DND-41 (cell line): ENCODE measurements at regions not wholly inside any gene's neighbourhood (a gene's known extent, or its start where the extent isn't known, plus 50 kb on each side); places are given as distances from the start of the nearest gene placed in this dataset.

ENCODE experiments used
- CTCF ChIP-seq: IDR thresholded peaks from 2 replicates; pipeline ENCODE4 v1.5.1; 2012; ENCODE audit warnings: borderline replicate concordance, low read length, moderate library complexity, mild to moderate bottlenecking; ENCODE audit not compliant: poor library complexity, severe bottlenecking; ENCODE audit errors: extremely low read depth
- EZH2 ChIP-seq: IDR thresholded peaks from 3 replicates; pipeline ENCODE4 v1.6.1; 2012; ENCODE audit warnings: borderline replicate concordance, low read depth, mild to moderate bottlenecking, moderate library complexity, low read length, inconsistent platforms; ENCODE audit not compliant: severe bottlenecking

- no peak for TF ChIP-seq CTCF
- TF ChIP-seq EZH2 = no peak
Observed at GRCh38 chr21:41054018-41054578, 113.9 kb upstream of the BACE2 start.
